ENCODE measurements at regions not wholly inside any gene's neighbourhood (a gene's known extent, or its start where the extent isn't known, plus 50 kb on each side); places are given as distances from the start of the nearest gene placed in this dataset.
A peak's percentile ranks its signal among the peaks of the same experiment; 100 is the strongest.
"Not testable (repeated sequence)": the region's sequence is repeated elsewhere in the genome, so short reads cannot be mapped to it uniquely, and the experiment has no call there.

DNA sequence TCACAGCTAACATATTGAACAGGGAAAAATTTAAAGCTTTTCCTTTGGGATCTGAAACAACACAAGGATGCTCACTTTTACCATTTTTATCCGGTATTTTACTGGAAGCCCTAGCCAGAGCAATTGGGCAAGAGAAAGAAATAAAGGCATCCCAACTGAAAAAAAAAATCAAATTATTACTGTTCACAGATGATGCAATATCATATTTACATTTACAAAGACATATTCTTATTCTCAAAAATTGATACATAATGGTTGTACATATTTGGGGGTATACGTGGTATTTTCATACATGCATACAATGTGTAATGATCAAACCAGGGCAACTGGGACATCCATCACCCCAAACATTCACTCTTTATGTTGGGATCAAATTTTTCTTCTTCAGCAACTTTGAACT lies 337.0 kb upstream of the SLC7A11 start:
- TF ChIP-seq, protein P1, sequence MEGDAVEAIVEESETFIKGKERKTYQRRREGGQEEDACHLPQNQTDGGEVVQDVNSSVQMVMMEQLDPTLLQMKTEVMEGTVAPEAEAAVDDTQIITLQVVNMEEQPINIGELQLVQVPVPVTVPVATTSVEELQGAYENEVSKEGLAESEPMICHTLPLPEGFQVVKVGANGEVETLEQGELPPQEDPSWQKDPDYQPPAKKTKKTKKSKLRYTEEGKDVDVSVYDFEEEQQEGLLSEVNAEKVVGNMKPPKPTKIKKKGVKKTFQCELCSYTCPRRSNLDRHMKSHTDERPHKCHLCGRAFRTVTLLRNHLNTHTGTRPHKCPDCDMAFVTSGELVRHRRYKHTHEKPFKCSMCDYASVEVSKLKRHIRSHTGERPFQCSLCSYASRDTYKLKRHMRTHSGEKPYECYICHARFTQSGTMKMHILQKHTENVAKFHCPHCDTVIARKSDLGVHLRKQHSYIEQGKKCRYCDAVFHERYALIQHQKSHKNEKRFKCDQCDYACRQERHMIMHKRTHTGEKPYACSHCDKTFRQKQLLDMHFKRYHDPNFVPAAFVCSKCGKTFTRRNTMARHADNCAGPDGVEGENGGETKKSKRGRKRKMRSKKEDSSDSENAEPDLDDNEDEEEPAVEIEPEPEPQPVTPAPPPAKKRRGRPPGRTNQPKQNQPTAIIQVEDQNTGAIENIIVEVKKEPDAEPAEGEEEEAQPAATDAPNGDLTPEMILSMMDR (IDR thresholded peaks at IDR 0.05; ENCODE audit: low read depth, low read length, missing control alignments), result no peak
- no peak overlapping the region for H3K4me3 ChIP-seq (ENCODE audit: low read depth, low read length)
- no peak for DNase-seq (ENCODE audit: low read depth)

DNA sequence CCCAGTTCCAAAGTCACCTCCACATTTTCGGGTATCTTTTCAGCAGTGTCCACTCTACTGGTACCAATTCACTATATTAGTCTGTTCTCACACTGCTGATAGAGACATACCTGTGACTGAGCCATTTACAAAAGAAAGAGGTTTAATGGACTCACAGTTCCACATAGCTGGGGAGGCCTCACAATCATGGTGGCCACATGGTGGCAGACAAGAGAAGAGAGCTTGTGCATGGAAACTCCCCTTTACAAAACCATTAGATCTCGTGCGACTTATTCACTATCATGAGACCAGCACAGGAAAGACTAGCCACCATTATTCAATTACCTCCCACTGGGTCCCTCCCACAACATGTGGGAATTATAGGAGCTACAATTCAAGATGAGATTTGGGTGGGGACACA lies 335.7 kb upstream of the SLC7A11 start:
- H3K4me3 ChIP-seq (ENCODE audit: low read depth, low read length); DNase-seq (ENCODE audit: low read depth): not testable (repeated sequence)
- TF ChIP-seq, protein P1 (IDR thresholded peaks at IDR 0.05; ENCODE audit: low read depth, low read length, missing control alignments), result peak; percentile 33

DNA sequence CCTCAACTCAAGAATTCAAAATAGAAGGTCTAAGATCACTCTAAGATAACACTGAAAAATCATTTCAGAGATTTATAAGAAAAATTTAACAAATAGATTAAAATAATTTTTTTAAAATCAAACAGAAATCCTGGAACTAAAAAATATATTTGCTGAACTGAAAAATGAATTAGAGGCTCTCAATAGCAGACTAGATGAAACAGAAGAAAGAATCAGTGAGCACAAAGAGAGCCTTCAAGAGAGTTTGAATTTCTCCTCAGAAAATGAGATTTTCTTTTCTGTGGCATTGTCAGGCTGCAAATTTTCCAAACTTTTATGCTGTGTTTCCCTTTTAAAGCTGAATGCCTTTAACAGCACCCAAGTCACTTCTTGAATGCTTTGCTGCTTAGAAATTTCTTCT lies 335.0 kb upstream of the SLC7A11 start:
- TF ChIP-seq, protein P1 (IDR thresholded peaks at IDR 0.05; ENCODE audit: low read depth, low read length, missing control alignments), result no peak
- no peak overlapping the region for H3K4me3 ChIP-seq (ENCODE audit: low read depth, low read length)
- DNase-seq (ENCODE audit: low read depth), result no peak

DNA sequence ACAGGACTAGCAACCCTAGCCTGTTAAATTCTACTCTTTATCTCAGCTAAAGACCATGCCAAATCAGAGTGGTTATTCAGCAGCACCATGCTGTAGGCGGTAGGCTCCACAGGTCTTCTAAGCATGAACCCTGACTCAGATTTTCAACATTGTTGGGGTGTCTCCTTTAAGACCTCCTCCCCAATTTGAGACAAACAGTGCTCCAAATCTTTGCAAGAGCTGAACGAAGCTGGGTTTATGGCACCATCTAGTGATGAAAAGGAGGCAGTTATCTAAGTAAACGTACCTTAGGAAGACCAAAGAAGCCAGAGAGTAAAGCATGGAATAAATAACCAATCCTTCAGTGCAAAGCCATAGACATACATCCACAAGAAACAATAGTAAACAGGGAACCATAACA lies 334.5 kb upstream of the SLC7A11 start:
- TF ChIP-seq, protein P1 (IDR thresholded peaks at IDR 0.05; ENCODE audit: low read depth, low read length, missing control alignments), result peak; percentile 35
- H3K4me3 ChIP-seq (ENCODE audit: low read depth, low read length), result no peak overlapping the region
- no peak for DNase-seq (ENCODE audit: low read depth)

DNA sequence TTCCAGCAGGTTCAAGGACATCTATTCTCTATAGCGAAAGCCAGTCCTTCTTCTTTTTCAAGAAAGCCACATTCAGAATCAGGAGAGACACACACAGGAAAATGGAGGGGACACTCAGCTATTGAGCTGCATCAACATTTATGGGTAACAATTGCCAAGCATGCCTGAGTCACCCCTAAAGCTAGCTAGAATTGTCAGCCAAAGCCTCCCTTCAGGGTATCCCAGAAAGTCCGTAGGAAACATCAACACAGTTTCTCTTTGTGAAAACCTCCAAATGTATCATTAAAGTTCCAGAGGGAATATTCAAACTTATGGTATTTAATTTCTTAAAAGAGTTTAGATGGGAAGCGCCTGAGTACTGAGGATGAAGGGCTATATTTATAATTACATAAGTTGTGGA lies 331.1 kb upstream of the SLC7A11 start:
- DNase-seq (ENCODE audit: low read depth), result no peak
- TF ChIP-seq, protein P1 (IDR thresholded peaks at IDR 0.05; ENCODE audit: low read depth, low read length, missing control alignments), result no peak
- no peak overlapping the region for H3K4me3 ChIP-seq (ENCODE audit: low read depth, low read length)

DNA sequence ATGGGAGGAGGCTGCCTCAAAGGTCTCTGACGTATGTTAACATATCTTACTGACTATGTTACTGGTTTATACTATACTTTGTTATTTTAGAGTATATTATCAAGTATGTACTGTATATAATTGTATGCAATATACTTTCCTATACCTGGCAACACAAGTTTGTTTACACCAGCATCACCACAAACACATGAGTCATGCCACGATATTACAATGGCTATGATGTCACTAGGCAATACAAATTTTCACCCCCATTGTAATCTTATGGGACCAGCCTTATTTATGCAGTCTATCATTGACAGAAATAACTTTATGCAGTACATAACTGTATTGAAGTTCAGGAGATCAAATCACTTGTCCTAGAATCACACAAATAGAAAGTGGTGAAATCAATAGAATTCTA lies 329.9 kb upstream of the SLC7A11 start:
- H3K4me3 ChIP-seq (ENCODE audit: low read depth, low read length), result no peak overlapping the region
- TF ChIP-seq, protein P1 (IDR thresholded peaks at IDR 0.05; ENCODE audit: low read depth, low read length, missing control alignments), result no peak
- no peak for DNase-seq (ENCODE audit: low read depth)

DNA sequence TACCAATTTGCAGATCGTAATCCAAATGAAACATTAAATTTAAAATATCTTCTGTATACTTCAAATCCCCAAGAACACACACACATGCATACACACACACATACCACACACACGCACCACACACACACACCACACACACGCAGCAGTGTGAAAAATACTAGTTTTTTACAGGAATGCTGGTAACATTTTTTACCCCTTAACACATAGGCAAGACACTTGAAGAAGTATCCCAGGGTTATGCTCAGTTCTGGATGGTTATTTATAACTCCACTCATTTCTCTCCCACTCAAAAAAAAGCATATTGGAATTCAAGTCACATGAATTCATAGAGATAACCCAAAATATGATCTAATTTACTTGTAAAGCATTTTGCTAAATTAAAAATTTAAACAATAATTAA lies 325.5 kb upstream of the SLC7A11 start:
- H3K4me3 ChIP-seq (ENCODE audit: low read depth, low read length), result no peak overlapping the region
- TF ChIP-seq, protein P1 (IDR thresholded peaks at IDR 0.05; ENCODE audit: low read depth, low read length, missing control alignments), result no peak
- DNase-seq (ENCODE audit: low read depth), result no peak

Data from GM12864 (cell line).